GM12891 (cell line): ENCODE measurements at regions not wholly inside any gene's neighbourhood (a gene's known extent, or its start where the extent isn't known, plus 50 kb on each side); places are given as distances from the start of the nearest gene placed in this dataset.

Experiments used
- POLR2A ChIP-seq: IDR thresholded peaks from 2 replicates; pipeline ENCODE4 v1.6.1; 2011; ENCODE audit warnings: low read depth, low read length, control low read depth
- POLR2AphosphoS5 ChIP-seq: IDR thresholded peaks from 2 replicates; pipeline ENCODE4 v1.6.1; 2011; ENCODE audit warnings: low read depth, low read length, control low read depth
- TAF1 ChIP-seq: IDR thresholded peaks from 2 replicates; pipeline ENCODE4 v1.6.1; 2011; ENCODE audit warnings: low read depth, low read length, control low read depth

DNA sequence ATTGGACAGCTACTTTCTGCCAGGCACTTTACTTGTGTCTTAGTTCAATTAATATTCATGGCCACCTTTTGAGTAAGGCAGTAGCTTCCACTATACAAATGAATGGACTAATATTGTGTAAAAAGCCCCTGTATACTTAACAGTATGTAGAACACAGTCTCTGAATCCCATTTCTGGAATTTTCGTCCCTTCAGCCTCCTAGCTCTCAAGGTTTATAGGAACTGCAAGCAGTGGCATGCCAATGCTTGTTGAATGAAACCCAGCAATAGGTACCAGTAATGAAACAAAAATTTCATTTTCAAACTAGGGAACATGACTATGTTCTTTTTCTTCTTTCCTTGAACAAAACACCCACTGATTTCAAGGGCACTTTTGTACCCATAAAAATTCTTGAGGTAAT, 361.6 kb downstream of the TDRD3 start:
- no peak for TF ChIP-seq TAF1
- no peak for TF ChIP-seq POLR2AphosphoS5
- TF ChIP-seq POLR2A: no peak
